Epithelial cell of esophagus (primary cell): ENCODE measurements at regions not wholly inside any gene's neighbourhood (a gene's known extent, or its start where the extent isn't known, plus 50 kb on each side); places are given as distances from the start of the nearest gene placed in this dataset.
"Not testable (repeated sequence)": the region's sequence is repeated elsewhere in the genome, so short reads cannot be mapped to it uniquely, and the experiment has no call there.

Experiments used
- DNase-seq: peaks from one replicate; pipeline ENCODE4 v3.0.0; 2010; ENCODE audit warnings: low read depth
- H3K4me3 ChIP-seq: 2 replicates; pipeline ENCODE4 v1.5.1; 2011; ENCODE audit warnings: mild to moderate bottlenecking, low read length, control low read depth
- TF ChIP-seq, protein P1 (sequence below): IDR thresholded peaks from 2 replicates; pipeline ENCODE4 v1.5.1; 2011; ENCODE audit warnings: low read depth, mild to moderate bottlenecking, low read length, control low read depth, inconsistent platforms; ENCODE audit not compliant: insufficient read depth; ENCODE audit errors: missing control alignments

DNA sequence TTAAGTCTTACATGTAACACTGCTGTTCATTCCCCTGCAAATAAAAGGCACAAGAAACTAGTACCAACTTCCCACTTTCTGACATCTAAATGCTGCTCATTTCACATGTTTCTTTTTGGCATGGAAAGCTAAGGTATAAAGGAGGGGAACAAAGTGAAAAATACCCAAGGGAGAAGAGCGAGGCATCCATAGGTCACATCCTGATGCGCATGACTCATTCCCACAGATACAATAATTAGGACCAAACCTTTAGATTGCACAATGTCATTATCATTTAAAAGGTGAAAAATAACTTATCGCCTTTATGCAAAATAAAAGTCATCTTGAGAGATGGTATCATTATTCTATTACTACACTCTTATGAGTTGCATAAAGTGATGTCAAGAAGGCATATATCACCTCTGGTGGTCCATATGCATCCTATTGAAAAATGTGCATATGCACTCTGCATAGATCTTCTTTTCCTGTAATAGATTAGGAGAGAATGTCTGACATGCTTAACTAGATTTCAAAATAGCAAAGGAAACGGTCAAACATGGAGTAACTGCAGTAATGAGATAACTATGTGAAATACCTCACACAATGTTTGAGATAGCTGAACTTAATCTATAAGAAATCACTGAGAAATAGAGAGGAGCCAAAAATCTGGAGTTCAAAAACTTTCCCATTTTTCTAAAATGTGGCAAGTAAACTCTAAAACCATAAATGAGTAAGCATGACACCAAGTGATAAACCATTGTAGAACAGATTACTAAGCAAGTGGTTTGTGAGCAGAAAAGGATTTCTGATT is 382.5 kb upstream of the TMTC1 start:
- no peak for DNase-seq
- no peak overlapping the region for H3K4me3 ChIP-seq
- TF ChIP-seq, protein P1, sequence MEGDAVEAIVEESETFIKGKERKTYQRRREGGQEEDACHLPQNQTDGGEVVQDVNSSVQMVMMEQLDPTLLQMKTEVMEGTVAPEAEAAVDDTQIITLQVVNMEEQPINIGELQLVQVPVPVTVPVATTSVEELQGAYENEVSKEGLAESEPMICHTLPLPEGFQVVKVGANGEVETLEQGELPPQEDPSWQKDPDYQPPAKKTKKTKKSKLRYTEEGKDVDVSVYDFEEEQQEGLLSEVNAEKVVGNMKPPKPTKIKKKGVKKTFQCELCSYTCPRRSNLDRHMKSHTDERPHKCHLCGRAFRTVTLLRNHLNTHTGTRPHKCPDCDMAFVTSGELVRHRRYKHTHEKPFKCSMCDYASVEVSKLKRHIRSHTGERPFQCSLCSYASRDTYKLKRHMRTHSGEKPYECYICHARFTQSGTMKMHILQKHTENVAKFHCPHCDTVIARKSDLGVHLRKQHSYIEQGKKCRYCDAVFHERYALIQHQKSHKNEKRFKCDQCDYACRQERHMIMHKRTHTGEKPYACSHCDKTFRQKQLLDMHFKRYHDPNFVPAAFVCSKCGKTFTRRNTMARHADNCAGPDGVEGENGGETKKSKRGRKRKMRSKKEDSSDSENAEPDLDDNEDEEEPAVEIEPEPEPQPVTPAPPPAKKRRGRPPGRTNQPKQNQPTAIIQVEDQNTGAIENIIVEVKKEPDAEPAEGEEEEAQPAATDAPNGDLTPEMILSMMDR: no peak

DNA sequence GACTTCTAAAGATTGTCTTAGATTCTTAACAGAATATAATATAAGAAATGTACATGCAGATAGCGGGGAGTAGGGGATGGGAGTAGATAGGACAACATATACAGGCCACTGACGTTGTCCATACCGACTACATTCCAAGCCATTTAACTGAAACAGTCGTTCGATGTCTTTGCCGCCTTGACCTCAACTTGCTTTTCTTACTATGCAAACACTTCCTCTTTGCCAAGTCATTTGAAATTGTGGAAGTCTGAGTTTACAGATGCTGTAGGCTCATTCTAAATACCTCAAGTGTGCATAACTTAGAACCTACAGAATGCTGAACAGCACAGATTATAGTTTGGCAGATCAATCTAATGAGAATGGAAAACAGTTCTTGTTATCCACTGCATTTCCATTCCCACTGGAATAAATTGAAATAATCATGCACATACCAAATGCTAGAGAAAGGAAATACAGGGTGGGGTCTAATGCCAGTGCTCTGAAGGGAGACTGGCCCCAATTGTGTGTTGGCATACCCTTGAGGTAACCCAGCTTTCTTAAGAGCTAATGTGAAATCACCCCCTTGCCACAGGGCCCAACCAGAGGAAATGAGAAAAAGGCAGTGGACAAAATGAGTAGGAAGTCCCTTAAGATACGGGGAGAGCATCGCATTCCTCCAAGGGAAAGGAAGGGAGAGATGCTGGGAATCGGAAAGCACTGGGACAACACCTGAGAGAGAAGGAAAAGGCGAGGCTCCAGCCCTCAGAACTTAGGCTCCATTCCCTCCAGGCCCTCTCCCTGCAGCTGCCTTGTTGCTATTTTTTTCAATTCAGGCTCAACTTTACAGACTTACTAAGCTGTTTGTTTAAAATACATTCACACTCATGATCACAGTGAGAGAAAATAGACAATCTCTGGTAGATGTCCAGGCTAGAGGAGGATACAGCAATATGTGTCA is 380.9 kb upstream of the TMTC1 start:
- TF ChIP-seq, protein P1: no peak
- no peak for DNase-seq
- no peak overlapping the region for H3K4me3 ChIP-seq

DNA sequence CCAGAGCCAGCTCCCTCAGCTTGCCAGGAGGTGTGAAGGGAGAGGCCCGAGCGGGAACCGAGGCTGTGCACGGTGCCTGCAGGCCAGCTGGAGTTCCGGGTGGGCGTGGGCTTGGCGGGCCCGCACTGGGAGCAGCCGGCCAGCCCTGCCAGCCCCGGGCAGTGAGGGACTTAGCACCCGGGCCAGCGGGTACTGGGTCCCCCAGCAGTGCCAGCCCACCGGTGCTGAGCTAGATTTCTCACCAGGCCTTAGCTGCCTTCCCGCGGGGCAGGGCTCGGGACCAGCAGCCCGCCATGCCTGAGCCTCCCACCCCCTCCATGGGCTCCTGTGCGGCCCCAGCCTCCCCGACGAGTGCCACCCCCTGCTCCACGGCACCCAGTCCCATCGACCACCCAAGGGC is 373.1 kb upstream of the TMTC1 start:
- H3K4me3 ChIP-seq, DNase-seq: not testable (repeated sequence)

DNA sequence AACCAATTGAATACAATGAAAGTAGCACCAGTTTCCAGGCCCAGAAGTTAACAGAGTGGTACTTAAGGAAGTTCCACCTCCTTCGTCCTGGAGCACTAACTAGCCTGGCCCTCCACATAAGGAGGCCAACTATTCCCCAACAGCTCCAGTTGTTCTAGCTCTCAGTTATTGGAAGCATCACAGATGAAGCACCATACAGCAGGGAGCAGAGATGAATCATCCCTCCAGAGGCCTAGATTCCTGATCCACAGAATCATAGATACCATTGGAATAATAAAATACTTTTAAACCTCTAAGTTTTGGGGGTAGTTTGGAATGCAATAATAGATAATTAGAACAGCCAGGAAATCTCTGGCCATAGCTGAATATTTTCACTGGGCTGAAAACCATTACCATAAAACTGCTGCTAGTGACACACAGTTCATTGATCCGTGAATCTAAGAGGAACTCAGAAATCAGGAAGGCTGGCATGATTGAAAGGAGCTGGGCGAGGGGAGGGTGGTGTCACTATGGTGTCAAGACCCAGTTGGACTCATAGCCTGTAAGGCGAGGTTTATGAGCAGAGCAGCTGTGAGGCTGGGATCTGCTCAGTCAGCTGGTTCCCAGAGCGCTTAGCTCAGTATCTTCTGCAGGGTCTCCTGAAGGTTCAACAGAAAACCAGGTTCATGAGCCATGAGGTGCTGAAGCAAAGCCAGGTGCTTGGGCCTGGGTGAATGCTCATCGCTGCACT is 371.4 kb upstream of the TMTC1 start:
- DNase-seq: no peak
- TF ChIP-seq, protein P1: no peak
- H3K4me3 ChIP-seq: no peak overlapping the region

DNA sequence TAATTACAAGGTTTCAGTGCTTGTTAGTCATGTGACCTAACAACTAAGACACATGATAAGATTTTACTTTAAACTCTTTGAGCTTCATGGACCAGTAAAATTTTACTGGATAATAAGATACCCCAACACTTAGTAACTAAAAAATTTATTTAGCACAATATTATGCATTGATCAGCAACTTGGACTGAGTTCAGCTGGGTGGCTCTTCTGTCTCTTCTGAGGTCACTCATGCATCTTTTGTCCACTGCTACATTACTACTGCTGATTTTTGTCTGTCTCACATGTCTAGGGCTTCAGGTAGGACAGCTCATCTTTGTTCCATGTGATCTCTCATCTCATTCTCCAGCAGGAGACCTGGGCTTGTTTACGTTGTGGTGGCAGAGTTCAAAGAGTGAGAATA is 370.2 kb upstream of the TMTC1 start:
- no peak for DNase-seq
- TF ChIP-seq, protein P1: no peak
- H3K4me3 ChIP-seq: no peak overlapping the region

DNA sequence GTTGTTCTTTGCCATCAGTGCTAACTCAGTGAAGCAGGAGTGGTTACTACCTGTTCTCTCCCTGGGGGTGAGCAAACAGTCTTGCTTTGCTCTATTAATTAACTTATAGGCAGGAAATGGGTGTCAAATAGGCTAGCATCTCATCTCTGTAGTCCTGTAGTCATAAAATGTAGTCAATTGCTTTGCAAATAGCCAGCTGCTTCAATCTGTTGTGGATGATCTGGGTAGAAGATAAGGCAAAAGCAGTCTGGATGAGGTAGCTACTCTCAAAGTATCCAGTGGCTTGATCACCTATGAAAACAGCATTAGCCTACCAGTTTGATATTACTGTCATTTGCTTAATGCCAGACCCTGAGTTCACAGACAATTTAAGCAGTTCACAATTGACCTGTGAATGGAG is 369.0 kb upstream of the TMTC1 start:
- TF ChIP-seq, protein P1: no peak

DNA sequence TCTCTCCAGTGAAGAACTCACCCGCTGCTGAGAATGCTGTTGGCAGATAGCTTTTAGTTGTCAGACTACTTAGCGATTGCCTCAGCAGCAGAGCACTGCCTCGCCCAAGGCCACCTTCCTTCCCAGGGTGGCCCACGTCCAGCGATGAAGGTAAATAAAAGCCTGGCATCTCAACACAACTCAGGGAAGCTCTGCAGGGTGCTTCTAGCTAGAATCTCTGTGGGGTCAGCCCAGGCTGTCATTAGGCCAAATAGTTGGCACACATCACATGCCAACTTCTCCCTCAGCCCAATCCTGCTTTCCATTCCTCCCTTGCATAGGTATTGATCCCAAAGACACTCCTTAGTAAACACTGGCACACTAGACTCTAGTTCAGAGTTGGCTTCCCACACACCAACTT is 368.1 kb upstream of the TMTC1 start:
- no peak overlapping the region for H3K4me3 ChIP-seq
- no peak for DNase-seq
- TF ChIP-seq, protein P1: no peak

More for the DNA sequence above, 369.0 kb upstream of the TMTC1 start:
- DNase-seq: no peak
- no peak overlapping the region for H3K4me3 ChIP-seq
